ENCODE measurements at regions not wholly inside any gene's neighbourhood (a gene's known extent, or its start where the extent isn't known, plus 50 kb on each side); places are given as distances from the start of the nearest gene placed in this dataset.

DNA sequence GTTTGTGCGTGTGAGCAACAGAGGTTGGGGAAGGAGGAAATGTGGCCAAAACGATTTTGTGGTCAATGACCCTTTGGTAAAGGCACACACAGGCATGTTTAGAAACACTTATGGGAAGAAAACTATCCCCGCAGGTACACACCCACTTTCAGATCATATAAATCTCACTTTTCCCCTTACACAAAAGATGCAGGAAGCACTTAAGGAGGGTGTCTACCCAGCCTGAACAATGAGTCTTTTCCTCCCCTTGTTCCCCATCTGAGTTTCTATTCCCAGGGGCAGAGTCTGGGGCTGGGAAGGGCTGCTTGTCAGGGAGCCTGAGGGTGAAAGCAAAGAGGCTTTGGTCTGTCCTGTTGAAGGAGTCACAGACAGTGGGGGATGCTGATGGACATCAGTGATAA lies 193.2 kb upstream of the SALL4 start:
- ATAC-seq (ENCODE audit: low FRiP score): no peak
- no peak for DNase-seq (ENCODE audit: low spot score)
- TF ChIP-seq, protein P1, sequence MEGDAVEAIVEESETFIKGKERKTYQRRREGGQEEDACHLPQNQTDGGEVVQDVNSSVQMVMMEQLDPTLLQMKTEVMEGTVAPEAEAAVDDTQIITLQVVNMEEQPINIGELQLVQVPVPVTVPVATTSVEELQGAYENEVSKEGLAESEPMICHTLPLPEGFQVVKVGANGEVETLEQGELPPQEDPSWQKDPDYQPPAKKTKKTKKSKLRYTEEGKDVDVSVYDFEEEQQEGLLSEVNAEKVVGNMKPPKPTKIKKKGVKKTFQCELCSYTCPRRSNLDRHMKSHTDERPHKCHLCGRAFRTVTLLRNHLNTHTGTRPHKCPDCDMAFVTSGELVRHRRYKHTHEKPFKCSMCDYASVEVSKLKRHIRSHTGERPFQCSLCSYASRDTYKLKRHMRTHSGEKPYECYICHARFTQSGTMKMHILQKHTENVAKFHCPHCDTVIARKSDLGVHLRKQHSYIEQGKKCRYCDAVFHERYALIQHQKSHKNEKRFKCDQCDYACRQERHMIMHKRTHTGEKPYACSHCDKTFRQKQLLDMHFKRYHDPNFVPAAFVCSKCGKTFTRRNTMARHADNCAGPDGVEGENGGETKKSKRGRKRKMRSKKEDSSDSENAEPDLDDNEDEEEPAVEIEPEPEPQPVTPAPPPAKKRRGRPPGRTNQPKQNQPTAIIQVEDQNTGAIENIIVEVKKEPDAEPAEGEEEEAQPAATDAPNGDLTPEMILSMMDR (IDR thresholded peaks at IDR 0.05): no peak

DNA sequence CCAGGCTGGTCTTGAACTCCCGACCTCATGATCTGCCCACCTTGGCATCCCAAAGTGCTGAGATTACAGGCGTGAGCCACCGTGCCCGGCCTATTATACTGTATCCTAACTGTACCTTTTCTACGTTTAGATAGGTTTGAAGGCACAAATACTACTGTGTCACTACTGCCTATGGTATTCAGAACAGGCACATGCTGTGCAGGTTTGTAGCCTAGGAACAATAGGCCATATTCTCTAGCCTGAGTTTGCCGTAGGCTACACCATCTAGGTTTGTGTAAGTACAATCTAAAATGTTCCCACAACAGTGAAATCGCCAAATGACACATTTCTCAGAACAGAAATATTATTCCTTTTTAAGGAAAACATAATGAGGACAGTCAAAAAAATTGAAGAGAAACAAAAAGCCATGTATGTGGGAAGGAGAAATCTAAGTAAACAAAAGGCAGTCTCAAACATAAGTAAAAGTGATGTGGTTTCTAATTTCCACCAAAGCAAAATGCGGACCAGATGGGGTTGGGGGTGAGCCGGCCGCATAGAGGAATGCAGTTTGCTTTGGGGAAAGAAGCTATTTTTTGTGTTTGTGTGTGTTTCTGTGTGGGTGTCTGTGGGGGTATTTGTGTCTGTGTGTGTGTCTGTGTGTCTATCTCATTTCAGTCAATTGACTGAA lies 192.6 kb upstream of the SALL4 start:
- TF ChIP-seq, protein P1 (IDR thresholded peaks at IDR 0.05): no peak
- no peak for ATAC-seq (ENCODE audit: low FRiP score)
- no peak for DNase-seq (ENCODE audit: low spot score)

DNA sequence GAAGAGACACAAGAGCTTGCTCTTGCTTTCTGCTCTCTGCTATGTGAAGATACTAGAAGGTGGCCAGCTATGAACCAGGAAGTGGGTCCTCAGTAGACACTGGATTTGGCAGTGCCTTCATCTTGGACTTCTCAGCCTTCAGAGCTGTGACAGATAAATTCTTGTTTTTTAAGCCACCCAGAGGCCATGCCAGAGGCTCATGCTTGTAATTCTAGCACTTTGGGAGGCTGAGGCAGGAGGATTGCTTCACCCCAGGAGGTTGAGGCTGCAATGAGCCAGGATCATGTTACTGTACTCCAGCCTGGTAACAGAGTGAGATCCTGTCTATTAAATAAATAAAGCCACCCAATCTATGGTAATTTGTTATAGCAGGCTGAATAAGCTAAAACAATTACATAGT lies 185.5 kb upstream of the SALL4 start:
- no peak for ATAC-seq (ENCODE audit: low FRiP score)
- TF ChIP-seq, protein P1 (IDR thresholded peaks at IDR 0.05): no peak
- no peak for DNase-seq (ENCODE audit: low spot score)

DNA sequence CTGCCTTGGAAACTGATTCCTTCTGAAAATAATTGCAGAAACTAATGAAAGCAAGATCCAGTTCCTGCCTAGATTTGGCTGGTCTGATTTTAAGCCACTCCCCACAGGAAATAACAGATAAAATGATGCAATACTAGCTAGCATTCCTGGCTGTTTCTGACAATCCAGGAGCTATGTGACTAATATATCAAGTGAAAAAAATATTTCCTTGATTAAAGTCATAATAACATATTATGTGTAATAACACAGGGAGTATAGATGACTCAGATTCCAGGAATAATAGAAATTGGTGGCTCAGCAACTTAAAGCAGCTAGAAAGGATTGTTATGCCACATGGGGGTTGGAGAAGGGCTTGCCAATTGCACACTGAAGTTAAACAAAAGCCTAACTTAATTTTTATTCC lies 182.7 kb upstream of the SALL4 start:
- DNase-seq (ENCODE audit: low spot score) (no peak), ATAC-seq (ENCODE audit: low FRiP score) (peak; percentile 91)
- TF ChIP-seq, protein P1 (IDR thresholded peaks at IDR 0.05): no peak

DNA sequence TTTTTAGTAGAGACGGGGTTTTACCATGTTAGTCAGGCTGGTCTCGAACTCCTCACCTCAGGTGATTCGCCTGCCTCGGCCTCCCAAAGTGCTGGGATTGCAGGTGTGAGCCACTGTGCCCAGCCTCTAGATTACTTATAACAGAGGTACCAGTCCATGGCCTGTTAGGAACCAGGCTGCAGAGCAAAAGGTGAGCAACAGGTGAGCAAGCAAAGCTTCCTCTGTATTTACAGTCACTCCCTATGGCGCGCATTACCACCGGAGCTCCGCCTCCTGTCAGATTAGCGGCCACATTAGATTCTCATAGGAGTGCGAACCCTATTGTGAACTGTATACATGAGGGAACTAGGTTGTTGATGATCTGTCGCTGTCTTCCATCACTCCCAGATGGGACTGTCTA lies 178.0 kb upstream of the SALL4 start:
- DNase-seq (ENCODE audit: low spot score): no peak
- ATAC-seq (ENCODE audit: low FRiP score): no peak
- TF ChIP-seq, protein P1 (IDR thresholded peaks at IDR 0.05): no peak

DNA sequence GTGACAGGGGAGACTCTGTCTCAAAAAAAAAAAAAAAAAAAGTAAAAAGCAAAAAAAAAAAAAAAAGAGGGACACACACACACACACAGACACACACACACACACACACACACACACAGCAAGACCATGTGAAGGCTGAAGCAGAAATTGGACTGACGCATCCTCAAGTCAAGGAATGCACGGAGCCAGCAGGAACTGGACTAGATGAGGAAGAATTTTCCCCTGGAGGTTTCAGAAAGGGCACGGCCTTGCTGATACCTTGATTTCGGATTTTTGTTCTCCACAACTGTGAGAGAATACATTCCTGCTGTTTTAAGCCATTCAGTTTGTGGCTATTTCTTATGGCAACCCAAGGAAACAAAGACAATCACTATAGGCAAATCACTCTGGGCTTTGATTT lies 176.9 kb upstream of the SALL4 start:
- no peak for DNase-seq (ENCODE audit: low spot score)
- TF ChIP-seq, protein P1 (IDR thresholded peaks at IDR 0.05): no peak
- ATAC-seq (ENCODE audit: low FRiP score): no peak

DNA sequence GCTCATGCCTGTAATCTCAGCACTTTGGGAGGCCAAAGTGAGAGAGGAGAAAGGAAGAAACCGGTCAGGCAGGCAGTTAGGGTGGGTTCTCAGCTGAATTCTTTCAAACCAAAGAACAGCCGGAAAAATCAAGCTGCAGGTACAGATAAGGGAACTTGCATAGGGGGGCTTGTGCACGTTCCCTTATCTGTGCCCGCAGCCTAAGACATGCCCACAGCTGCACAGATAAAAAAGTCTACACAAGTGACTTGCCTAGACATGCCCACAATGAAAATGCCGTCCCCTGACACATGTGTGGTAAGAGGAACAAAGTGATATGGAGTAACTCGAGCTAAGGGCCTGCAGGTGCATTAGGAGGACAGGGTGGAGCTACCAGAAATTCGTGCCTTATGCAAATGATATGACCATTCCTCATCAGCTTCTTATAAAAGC lies 175.8 kb upstream of the SALL4 start:
- DNase-seq (ENCODE audit: low spot score) (no peak), ATAC-seq (ENCODE audit: low FRiP score) (no peak)
- TF ChIP-seq, protein P1 (IDR thresholded peaks at IDR 0.05): no peak
